Fibroblast of villous mesenchyme (primary cell): ENCODE measurements at regions not wholly inside any gene's neighbourhood (a gene's known extent, or its start where the extent isn't known, plus 50 kb on each side); places are given as distances from the start of the nearest gene placed in this dataset.

Experiments
- DNase-seq: peaks from one replicate; pipeline ENCODE4 v3.0.0-alpha.2; 2010; ENCODE audit warnings: low read depth
- H3K4me3 ChIP-seq: 2 replicates; pipeline ENCODE4 v1.5.1; 2011; ENCODE audit warnings: low read depth, mild to moderate bottlenecking, low read length
- TF ChIP-seq, protein P1 (sequence below): IDR thresholded peaks from 2 replicates; pipeline ENCODE4 v1.5.1; 2012; ENCODE audit warnings: low read depth, mild to moderate bottlenecking, low read length; ENCODE audit not compliant: insufficient read depth

- TF ChIP-seq, protein P1, sequence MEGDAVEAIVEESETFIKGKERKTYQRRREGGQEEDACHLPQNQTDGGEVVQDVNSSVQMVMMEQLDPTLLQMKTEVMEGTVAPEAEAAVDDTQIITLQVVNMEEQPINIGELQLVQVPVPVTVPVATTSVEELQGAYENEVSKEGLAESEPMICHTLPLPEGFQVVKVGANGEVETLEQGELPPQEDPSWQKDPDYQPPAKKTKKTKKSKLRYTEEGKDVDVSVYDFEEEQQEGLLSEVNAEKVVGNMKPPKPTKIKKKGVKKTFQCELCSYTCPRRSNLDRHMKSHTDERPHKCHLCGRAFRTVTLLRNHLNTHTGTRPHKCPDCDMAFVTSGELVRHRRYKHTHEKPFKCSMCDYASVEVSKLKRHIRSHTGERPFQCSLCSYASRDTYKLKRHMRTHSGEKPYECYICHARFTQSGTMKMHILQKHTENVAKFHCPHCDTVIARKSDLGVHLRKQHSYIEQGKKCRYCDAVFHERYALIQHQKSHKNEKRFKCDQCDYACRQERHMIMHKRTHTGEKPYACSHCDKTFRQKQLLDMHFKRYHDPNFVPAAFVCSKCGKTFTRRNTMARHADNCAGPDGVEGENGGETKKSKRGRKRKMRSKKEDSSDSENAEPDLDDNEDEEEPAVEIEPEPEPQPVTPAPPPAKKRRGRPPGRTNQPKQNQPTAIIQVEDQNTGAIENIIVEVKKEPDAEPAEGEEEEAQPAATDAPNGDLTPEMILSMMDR = no peak
- DNase-seq = no peak
- no peak overlapping the region for H3K4me3 ChIP-seq
These were observed 298.8 kb downstream of the MEX3B start for GRCh38 chr15:81747026-81747425.

GRCh38 chr15:81744364-81744763 is 301.5 kb downstream of the MEX3B start:
- no peak for DNase-seq
- TF ChIP-seq, protein P1 = no peak
- no peak overlapping the region for H3K4me3 ChIP-seq

DNA sequence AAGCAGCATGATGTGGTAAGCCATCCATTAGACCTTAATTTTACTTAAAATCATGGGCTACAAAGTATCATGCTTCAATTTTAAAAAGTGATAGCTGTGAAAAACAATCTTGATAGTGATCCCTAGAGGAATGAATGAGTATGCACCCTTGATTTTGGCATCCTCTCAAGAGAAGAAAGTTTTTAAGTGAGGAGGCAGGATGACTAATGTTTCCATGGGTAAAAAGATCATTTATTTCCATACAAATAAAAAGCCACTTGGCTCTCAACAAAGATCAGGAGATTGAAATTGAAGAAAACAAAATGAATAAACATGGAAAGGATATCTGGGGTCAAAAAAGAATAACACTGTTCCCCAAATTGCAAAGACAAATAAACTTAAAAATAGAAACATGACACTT is 305.4 kb downstream of the MEX3B start:
- H3K4me3 ChIP-seq = no peak overlapping the region
- DNase-seq = no peak
- TF ChIP-seq, protein P1 = no peak

GRCh38 chr15:81729340-81729739 is 316.5 kb downstream of the MEX3B start:
- TF ChIP-seq, protein P1 = no peak
- H3K4me3 ChIP-seq = no peak overlapping the region

DNA sequence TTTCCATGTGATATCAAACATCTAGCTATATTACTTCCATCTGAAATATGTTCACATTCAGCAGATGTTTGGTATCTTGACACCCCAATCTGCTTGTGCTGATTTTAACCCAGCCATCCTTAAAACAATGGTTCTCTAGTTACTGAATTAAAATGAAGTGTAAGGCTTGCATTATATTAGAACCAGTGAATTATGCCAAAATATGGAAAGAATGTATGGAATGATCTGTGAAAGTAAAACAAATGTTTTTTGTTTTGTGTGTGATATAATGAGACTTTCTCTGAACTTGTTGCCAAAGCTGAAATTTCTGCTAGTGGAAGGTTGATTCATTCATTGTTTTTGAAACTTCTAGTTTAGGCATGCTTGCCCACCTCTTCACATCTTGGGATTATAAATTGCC is 317.1 kb downstream of the MEX3B start:
- no peak for DNase-seq

More at GRCh38 chr15:81729340-81729739, 316.5 kb downstream of the MEX3B start:
- no peak for DNase-seq

GRCh38 chr15:81725590-81725989 is 320.2 kb downstream of the MEX3B start:
- TF ChIP-seq, protein P1 = no peak
- DNase-seq = no peak

More for the DNA sequence above, 317.1 kb downstream of the MEX3B start:
- H3K4me3 ChIP-seq = no peak overlapping the region
- TF ChIP-seq, protein P1 = no peak

GRCh38 chr15:81724536-81724935 is 321.3 kb downstream of the MEX3B start:
- no peak for DNase-seq
- H3K4me3 ChIP-seq = no peak overlapping the region
- TF ChIP-seq, protein P1 = no peak

More at GRCh38 chr15:81725590-81725989, 320.2 kb downstream of the MEX3B start:
- H3K4me3 ChIP-seq = no peak overlapping the region
